ENCODE measurements at regions not wholly inside any gene's neighbourhood (a gene's known extent, or its start where the extent isn't known, plus 50 kb on each side); places are given as distances from the start of the nearest gene placed in this dataset.

GRCh38 chr6:43943781-43944250 lies 173.8 kb downstream of the VEGFA start:
- TF ChIP-seq CTCF (IDR thresholded peaks at IDR 0.05) (no peak), POLR2A (IDR thresholded peaks at IDR 0.05) (no peak)
